ENCODE measurements at regions not wholly inside any gene's neighbourhood (a gene's known extent, or its start where the extent isn't known, plus 50 kb on each side); places are given as distances from the start of the nearest gene placed in this dataset.
A peak's percentile ranks its signal among the peaks of the same experiment; 100 is the strongest.

DNA sequence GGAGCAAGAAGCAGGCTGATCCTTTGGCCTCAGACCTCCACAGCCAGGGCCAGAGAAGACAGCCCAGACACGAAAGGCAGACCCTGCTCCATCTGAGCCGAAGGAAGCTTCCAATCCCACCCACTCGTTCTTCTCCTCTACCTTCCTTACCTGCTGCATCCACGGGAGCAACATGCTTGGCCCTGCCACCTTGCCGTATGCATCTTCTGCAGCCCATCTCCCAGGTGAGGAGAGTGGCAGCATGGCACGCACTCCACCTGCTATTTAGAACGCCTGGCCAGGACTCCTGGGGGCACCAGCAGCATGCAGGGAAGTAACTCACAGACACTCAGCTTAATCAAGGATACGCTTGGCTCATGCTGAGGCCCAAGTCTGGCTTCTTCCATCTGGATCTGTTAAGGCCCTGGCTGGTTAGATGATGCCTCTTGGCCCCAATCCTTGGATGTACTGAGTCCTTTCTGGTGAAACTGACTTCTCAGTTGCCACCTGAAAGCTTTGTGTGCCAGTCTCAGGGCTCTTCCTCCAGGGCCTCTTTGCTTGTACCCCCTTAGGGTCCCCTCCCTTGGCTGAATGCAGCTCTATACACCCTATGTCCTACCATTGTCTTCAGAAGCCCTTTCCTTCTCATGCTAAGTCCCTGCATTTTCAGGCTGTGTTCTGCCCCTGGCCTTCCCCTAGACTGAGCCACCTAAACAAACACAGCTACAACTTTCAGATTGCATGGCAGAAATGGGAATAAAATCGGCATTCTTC, 604.9 kb downstream of the BUD13 start:
- H3K9me3 Mint-ChIP-seq, result peaks cover 0 to 7% of the 10 kb centered on the region in 2 donors
- H3K4me1 Mint-ChIP-seq, result no peaks in the 10 kb centered on the region
- no peak for ATAC-seq
- no peak for DNase-seq
- no peak overlapping the region for H3K27ac Mint-ChIP-seq
- H3K27me3 Mint-ChIP-seq, result peaks cover 26% of the 10 kb centered on the region
- H3K4me3 Mint-ChIP-seq, result no peak overlapping the region

DNA sequence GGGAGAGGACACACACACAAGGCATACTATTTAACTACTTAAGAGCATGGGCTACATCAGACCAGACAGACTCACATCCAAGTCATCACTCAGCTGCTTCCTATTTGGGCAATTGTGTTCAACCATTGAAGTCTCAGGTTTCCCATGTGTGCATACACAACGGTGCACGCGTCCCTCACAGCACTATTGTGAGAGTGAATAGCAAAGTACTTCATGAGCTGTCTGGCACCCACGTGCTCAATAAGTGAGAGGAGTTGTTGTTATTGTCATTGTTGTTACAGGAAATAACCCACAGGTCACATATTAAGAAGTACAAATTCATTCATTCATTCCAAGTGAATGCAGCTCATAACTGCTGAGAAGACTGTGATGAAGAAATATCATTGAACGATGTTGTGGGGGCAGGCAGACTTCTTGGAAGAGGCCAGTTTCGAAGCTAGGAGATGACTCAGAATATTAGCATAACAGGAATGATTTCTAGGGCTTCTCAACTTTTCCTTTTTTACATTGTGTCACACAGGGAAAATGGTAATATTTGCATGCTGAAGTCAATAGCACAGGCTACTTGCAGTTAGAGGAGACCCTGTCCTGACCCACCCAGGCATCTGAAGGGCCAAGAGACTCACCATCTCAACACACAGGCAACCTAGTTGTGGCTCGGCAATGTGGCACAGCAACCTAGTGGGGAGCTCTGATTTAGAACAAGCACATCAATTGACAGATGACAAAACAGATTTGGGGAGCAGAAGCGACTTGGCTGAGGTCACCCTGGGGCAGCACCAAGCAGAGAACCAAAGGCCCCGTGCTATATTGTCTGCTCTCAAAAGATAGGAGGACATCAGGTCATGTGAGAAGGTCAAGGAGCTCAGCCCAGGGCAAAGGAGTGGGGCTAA, 606.0 kb downstream of the BUD13 start:
- H3K4me1 Mint-ChIP-seq, result no peaks in the 10 kb centered on the region
- H3K9me3 Mint-ChIP-seq, result peaks cover 0 to 7% of the 10 kb centered on the region in 2 donors
- peaks cover 26% of the 10 kb centered on the region for H3K27me3 Mint-ChIP-seq

GRCh38 chr11:116164843-116165242, 607.9 kb downstream of the BUD13 start:
- Mint-ChIP-seq H3K4me3 (no peak overlapping the region), H3K9me3 (peaks cover 0 to 7% of the 10 kb centered on the region in 2 donors), H3K4me1 (no peaks in the 10 kb centered on the region), H3K27me3 (peaks cover 31% of the 10 kb centered on the region), H3K27ac (no peak overlapping the region)
- no peak for DNase-seq
- no peak for ATAC-seq

More for the DNA sequence above, 606.0 kb downstream of the BUD13 start:
- DNase-seq (no peak), ATAC-seq (no peak)
- Mint-ChIP-seq H3K27ac (peak overlapping the region in 1 of 2 donors; percentile 82), H3K4me3 (no peak overlapping the region)

DNA sequence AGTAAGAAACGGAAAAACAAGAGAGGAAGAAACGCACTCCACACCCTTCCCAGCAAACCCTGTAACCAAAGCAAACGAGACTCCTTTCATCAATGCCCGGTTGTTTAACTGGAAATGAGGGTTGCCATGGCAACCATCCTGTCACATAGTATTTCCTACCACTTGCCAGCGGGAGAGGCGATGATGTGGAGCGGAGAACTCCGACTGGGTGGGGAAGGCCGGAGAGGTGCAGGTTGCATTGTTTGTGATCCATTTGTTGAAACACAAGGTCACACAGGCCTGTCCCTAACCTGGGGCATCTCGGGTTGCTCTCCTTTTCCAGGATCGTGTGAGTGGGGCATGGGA, 609.9 kb downstream of the BUD13 start:
- Mint-ChIP-seq H3K9me3 (peaks cover 0 to 7% of the 10 kb centered on the region in 2 donors), H3K4me1 (no peaks in the 10 kb centered on the region), H3K4me3 (no peak overlapping the region), H3K27me3 (peaks cover 31% of the 10 kb centered on the region), H3K27ac (no peak overlapping the region)
- ATAC-seq (no peak), DNase-seq (no peak)

- Mint-ChIP-seq H3K27ac (no peak overlapping the region), H3K4me3 (no peak overlapping the region), H3K9me3 (peaks cover 0 to 7% of the 10 kb centered on the region in 2 donors), H3K4me1 (no peaks in the 10 kb centered on the region), H3K27me3 (peaks cover 31% of the 10 kb centered on the region)
- ATAC-seq (no peak), DNase-seq (no peak)
Observed at GRCh38 chr11:116162086-116162885, 610.5 kb downstream of the BUD13 start.

DNA sequence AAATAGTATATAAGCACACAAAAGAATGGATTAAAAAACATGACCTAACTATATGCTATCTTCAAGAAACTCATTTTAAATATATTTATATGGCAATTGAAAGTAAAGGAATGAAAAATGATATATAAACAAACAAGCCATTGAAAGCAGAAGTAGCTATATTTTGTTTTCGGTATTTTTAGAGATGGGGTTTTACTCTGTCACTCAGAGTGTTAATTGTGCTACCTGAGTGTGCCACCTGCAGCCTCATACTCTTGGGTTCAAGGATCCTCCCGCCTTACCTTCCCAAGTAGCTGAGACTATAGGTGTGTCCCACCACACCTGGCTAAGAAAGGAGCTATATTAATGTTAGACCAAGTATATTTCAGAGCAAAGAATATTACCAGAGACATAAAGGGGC, 624.1 kb downstream of the BUD13 start:
- peaks cover 6% of the 10 kb centered on the region for H3K27me3 Mint-ChIP-seq
- no peak for DNase-seq
- no peaks in the 10 kb centered on the region for H3K4me1 Mint-ChIP-seq
- no peak overlapping the region for H3K27ac Mint-ChIP-seq
- no peak for ATAC-seq
- no peaks in the 10 kb centered on the region for H3K9me3 Mint-ChIP-seq
- H3K4me3 Mint-ChIP-seq, result no peak overlapping the region

- H3K27me3 Mint-ChIP-seq, result peaks cover 6% of the 10 kb centered on the region
- H3K27ac Mint-ChIP-seq, result no peak overlapping the region
- H3K9me3 Mint-ChIP-seq, result no peaks in the 10 kb centered on the region
- H3K4me1 Mint-ChIP-seq, result no peaks in the 10 kb centered on the region
- no peak for DNase-seq
- no peak for ATAC-seq
- no peak overlapping the region for H3K4me3 Mint-ChIP-seq
Observed at GRCh38 chr11:116148056-116148455, 624.7 kb downstream of the BUD13 start.

DNA sequence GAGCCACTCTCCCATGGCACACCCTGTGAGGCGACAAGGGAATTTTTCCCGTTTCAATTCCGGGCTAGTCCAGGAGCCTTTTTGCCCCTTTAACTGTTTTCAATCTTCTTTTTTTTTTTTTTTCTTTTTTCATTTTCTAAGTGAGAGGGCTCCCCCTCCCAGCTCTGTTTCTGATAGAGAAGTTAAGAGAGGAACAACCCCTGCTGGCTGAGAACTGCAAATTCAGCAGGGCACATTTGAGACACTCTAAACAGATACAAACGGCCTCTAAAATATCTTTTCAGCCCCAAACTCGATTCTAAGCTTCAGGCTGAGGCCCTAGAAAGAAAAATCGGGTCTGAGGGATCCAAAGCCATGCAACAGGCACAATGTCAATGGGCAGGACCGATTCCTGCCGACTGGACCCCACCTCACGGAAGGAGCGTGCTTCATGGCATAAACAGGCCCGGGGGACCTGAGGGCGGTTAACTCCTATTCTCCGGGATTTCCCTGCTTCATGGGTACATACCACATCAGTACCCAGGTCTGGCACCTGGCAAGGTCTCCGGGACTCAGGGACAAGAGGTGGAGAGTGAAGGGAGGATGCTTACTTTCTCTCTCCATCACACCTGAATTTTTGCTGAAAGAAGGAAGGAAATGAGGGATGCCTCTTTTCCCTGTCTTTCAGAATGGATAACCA, 627.5 kb downstream of the BUD13 start:
- H3K4me3 Mint-ChIP-seq, result no peak overlapping the region
- peaks cover 24% of the 10 kb centered on the region for H3K27me3 Mint-ChIP-seq
- H3K27ac Mint-ChIP-seq, result no peak overlapping the region
- ATAC-seq (no peak), DNase-seq (no peak)
- no peaks in the 10 kb centered on the region for H3K4me1 Mint-ChIP-seq
- H3K9me3 Mint-ChIP-seq, result no peaks in the 10 kb centered on the region

DNA sequence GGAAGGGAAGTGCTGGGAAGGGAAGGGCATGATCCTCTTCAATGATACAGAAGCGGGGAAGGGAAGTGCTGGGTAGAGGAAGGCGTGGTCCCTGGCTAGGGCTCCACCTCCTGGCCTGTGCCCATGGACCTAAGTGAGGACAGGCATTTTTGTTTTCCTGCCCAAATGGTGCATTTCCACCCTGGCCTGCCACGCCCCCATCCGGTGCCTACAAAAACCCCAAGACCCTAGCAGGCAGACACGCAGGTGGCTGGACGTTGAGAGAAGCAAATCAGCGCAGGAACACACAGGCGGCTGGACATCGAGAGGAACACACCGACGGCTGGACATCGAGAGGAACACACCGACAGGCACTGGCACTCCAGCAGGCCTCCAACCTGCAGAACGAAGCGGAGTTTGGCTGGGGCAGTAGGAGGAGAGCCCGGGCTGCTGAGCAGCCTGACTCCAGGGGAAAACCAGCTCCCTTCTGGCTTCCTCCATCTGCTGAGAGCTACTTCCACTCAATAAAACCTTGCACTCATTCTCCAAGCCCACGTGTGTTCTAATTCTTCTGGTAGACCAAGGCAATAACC, 628.3 kb downstream of the BUD13 start:
- Mint-ChIP-seq H3K4me1 (no peaks in the 10 kb centered on the region), H3K4me3 (no peak overlapping the region), H3K27ac (peak overlapping the region in 1 of 2 donors; percentile 65), H3K27me3 (peaks cover 26% of the 10 kb centered on the region), H3K9me3 (no peaks in the 10 kb centered on the region)
- ATAC-seq, result no peak
- no peak for DNase-seq

DNA sequence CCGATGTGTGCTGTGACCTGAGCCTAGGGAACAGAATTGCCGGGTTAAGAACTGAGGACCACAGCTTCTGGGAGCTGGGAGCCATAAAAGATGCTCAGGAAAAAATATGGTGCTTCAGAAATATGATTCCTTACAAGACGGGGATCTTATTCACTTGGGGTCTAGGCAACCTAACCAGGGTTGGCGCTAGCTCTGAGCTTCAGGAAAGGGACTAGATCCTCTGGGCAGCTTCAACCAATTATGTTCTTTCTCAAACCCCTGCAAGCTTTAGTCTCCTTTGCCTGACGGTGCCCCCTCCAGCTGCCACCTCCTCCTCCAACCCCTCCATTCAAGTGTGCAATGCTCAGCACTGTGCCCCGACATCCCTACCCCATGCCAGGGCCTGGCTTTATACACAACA, 634.1 kb upstream of the CADM1 start:
- Mint-ChIP-seq H3K4me3 (no peak overlapping the region), H3K27ac (no peak overlapping the region), H3K4me1 (no peaks in the 10 kb centered on the region), H3K9me3 (no peaks in the 10 kb centered on the region), H3K27me3 (peaks cover 20% of the 10 kb centered on the region)
- no peak for DNase-seq
- no peak for ATAC-seq

DNA sequence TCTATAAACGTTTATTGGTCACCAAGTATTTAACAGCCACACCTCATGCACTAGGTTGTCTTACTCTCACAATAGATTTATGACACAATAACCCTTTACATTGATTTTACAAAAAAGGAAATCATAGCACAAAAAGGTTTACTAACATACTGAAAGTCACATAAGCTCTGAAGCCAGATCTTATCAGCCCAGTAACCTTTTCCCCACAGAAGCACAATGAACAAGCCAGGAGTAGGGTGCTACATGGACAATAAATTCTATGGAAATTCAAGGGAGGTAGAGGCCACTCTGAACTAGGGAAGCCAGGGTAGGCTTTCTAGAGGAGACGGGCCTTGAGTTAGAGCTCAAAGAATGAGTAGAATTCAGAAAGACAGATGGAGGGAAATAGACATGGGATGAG, 633.5 kb upstream of the CADM1 start:
- Mint-ChIP-seq H3K4me1 (no peaks in the 10 kb centered on the region), H3K9me3 (no peaks in the 10 kb centered on the region), H3K27ac (no peak overlapping the region), H3K4me3 (no peak overlapping the region), H3K27me3 (peaks cover 20% of the 10 kb centered on the region)
- DNase-seq (no peak), ATAC-seq (no peak)

GRCh38 chr11:116136987-116137674, 632.9 kb upstream of the CADM1 start:
- DNase-seq (no peak), ATAC-seq (no peak)
- Mint-ChIP-seq H3K4me3 (no peak overlapping the region), H3K4me1 (no peaks in the 10 kb centered on the region), H3K27me3 (peaks cover 20% of the 10 kb centered on the region), H3K9me3 (no peaks in the 10 kb centered on the region), H3K27ac (no peak overlapping the region)

DNA sequence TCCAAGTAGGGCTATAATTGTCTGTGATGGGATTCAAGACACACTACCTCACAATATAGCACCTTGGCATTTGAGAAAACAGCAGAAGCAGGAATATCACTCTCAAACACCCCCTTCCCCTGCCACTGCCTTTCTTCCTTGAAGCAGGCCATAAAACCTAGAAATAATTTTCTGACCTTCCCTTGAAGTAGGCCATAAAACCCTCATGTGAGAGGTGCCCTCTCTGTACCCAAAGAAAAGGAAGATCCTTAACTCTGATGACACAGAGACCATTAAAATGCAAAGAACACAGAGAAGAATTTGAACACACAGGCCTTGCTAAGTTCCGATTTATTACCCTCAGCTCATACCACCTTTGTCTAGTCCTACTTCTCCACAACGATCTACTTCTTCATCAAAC, 631.7 kb upstream of the CADM1 start:
- peak overlapping the region in 1 of 2 donors; percentile 12 for H3K27ac Mint-ChIP-seq
- H3K4me3 Mint-ChIP-seq, result no peak overlapping the region
- no peak for ATAC-seq
- no peaks in the 10 kb centered on the region for H3K4me1 Mint-ChIP-seq
- peaks cover 8% of the 10 kb centered on the region for H3K27me3 Mint-ChIP-seq
- no peak for DNase-seq
- H3K9me3 Mint-ChIP-seq, result peaks cover 0 to 3% of the 10 kb centered on the region in 2 donors

DNA sequence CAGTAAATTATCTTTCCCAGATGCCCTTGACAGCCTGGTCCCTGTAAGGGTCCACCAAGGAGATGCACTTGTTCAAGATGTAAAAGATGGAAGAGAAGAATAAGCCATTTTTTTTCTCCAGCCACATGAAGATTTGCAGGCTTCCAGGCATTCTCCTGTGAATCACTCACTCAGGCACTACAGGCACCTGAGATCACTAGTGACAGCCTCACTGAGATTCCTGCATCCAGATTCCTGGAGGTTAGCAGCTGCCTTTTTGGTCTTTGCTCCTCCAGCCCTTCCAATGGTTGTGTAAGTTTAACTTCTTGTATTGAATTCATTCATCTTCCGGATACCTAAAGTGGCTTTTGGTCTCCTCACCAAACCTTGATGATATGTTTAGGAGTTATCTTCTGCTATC, 630.2 kb upstream of the CADM1 start:
- no peak for DNase-seq
- ATAC-seq, result no peak
- Mint-ChIP-seq H3K27ac (peak overlapping the region in 1 of 2 donors; percentile 38), H3K4me3 (no peak overlapping the region), H3K27me3 (no peaks in the 10 kb centered on the region), H3K4me1 (no peaks in the 10 kb centered on the region), H3K9me3 (peaks cover 0 to 10% of the 10 kb centered on the region in 2 donors)
